ENCODE measurements at regions not wholly inside any gene's neighbourhood (a gene's known extent, or its start where the extent isn't known, plus 50 kb on each side); places are given as distances from the start of the nearest gene placed in this dataset.
"Not testable (repeated sequence)": the region's sequence is repeated elsewhere in the genome, so short reads cannot be mapped to it uniquely, and the experiment has no call there.

- DNase-seq, result no peak
These were observed 643.0 kb upstream of the GOLIM4 start for GRCh38 chr3:168738527-168739325.

GRCh38 chr3:168736202-168736601 lies 640.5 kb upstream of the GOLIM4 start:
- DNase-seq, result no peak

GRCh38 chr3:168730073-168730472 lies 634.3 kb upstream of the GOLIM4 start:
- DNase-seq, result no peak

GRCh38 chr3:168722091-168722490 lies 626.4 kb upstream of the GOLIM4 start:
- DNase-seq, result no peak

GRCh38 chr3:168714609-168715240 lies 619.0 kb upstream of the GOLIM4 start:
- DNase-seq, result no peak

GRCh38 chr3:168709073-168709472 lies 613.3 kb upstream of the GOLIM4 start:
- peak; percentile 37 for DNase-seq

GRCh38 chr3:168707900-168708299 lies 612.2 kb upstream of the GOLIM4 start:
- DNase-seq, result no peak

- DNase-seq, result no peak
These were observed 609.7 kb upstream of the GOLIM4 start for GRCh38 chr3:168705412-168705811.

GRCh38 chr3:168696051-168696450 lies 600.3 kb upstream of the GOLIM4 start:
- no peak for DNase-seq

- DNase-seq, result no peak
These were observed 598.1 kb upstream of the GOLIM4 start for GRCh38 chr3:168693870-168694269.

- DNase-seq, result no peak
These were observed 592.5 kb upstream of the GOLIM4 start for GRCh38 chr3:168688267-168688666.

- peak; percentile 2 for DNase-seq
These were observed 588.8 kb upstream of the GOLIM4 start for GRCh38 chr3:168684519-168684918.

- no peak for DNase-seq
These were observed 583.0 kb upstream of the GOLIM4 start for GRCh38 chr3:168678730-168679129.

- peak; percentile 32 for DNase-seq
These were observed 575.4 kb upstream of the GOLIM4 start for GRCh38 chr3:168671091-168671490.

GRCh38 chr3:168660879-168661657 lies 565.3 kb upstream of the GOLIM4 start:
- not testable (repeated sequence) for DNase-seq

GRCh38 chr3:168659015-168659414 lies 563.3 kb upstream of the GOLIM4 start:
- DNase-seq, result no peak

- no peak for DNase-seq
These were observed 559.9 kb upstream of the GOLIM4 start for GRCh38 chr3:168655611-168656010.

GRCh38 chr3:168654700-168655099 lies 559.0 kb upstream of the GOLIM4 start:
- no peak for DNase-seq

GRCh38 chr3:168653255-168653654 lies 557.5 kb upstream of the GOLIM4 start:
- DNase-seq, result no peak

GRCh38 chr3:168648321-168648720 lies 552.6 kb upstream of the GOLIM4 start:
- DNase-seq, result no peak

- no peak for DNase-seq
These were observed 551.9 kb upstream of the GOLIM4 start for GRCh38 chr3:168647582-168647981.

- DNase-seq, result no peak
These were observed 549.5 kb upstream of the GOLIM4 start for GRCh38 chr3:168645180-168645579.

- DNase-seq, result no peak
These were observed 532.8 kb upstream of the GOLIM4 start for GRCh38 chr3:168628549-168628948.

GRCh38 chr3:168625477-168625876 lies 529.8 kb upstream of the GOLIM4 start:
- no peak for DNase-seq
